ENCODE measurements at regions not wholly inside any gene's neighbourhood (a gene's known extent, or its start where the extent isn't known, plus 50 kb on each side); places are given as distances from the start of the nearest gene placed in this dataset.
"Not testable (repeated sequence)": the region's sequence is repeated elsewhere in the genome, so short reads cannot be mapped to it uniquely, and the experiment has no call there.

- DNase-seq (ENCODE audit: low read depth in 2 of 2) = not testable (repeated sequence)
Measured at GRCh38 chr9:41623666-41624065, 434.5 kb upstream of the ZNG1F start.

- DNase-seq (ENCODE audit: low read depth in 2 of 2) = not testable (repeated sequence)
Measured at GRCh38 chr9:41619254-41619653, 430.1 kb upstream of the ZNG1F start.

GRCh38 chr9:41606961-41607547 lies 417.9 kb upstream of the ZNG1F start:
- DNase-seq (ENCODE audit: low read depth in 2 of 2) = not testable (repeated sequence)

GRCh38 chr9:41565572-41565971 lies 376.5 kb upstream of the ZNG1F start:
- DNase-seq (ENCODE audit: low read depth in 2 of 2) = not testable (repeated sequence)

Data from stimulated activated CD8-positive, alpha-beta memory T cell treated with anti-CD3 and anti-CD28 coated beads, Interleukin-2, amount 100 ng/mL, for 1 hour (primary cell).